ENCODE measurements at regions not wholly inside any gene's neighbourhood (a gene's known extent, or its start where the extent isn't known, plus 50 kb on each side); places are given as distances from the start of the nearest gene placed in this dataset.

GRCh38 chr13:50352720-50353480 is 337.7 kb downstream of the KCNRG start:
- H3K36me3 ChIP-seq, result no peaks in the 10 kb centered on the region
- peaks cover 0 to 32% (median 14%) of the 10 kb centered on the region in 6 donors for H3K4me1 ChIP-seq
- H3K9me3 ChIP-seq, result no peaks in the 10 kb centered on the region
- intact Hi-C loops (cut with DNase I; ENCODE audit: low total_unique reads), result no loop called here
- no peak for DNase-seq
- H3K27me3 ChIP-seq (replicated peaks in 1 of 7), result no peaks in the 10 kb centered on the region
- H3K27ac ChIP-seq, result no peak overlapping the region
- 51 to 98% (median 96%) methylated on average over 2 of the region's 2 CpGs for WGBS, 5 donors
- no peak overlapping the region for H3K4me3 ChIP-seq
- TF ChIP-seq POLR2A (IDR thresholded peaks at IDR 0.05), result no peak
- no peak for TF ChIP-seq POLR2AphosphoS5 (IDR thresholded peaks at IDR 0.05)
- no peak for TF ChIP-seq CTCF (IDR thresholded peaks at IDR 0.05 in 8 of 11, conservative IDR thresholded peaks at IDR 0.05 in 3 of 11)

GRCh38 chr13:50353651-50354415 is 338.6 kb downstream of the KCNRG start:
- H3K9me3 ChIP-seq, result no peaks in the 10 kb centered on the region
- no peak for DNase-seq
- TF ChIP-seq POLR2AphosphoS5 (IDR thresholded peaks at IDR 0.05), result no peak
- TF ChIP-seq CTCF (IDR thresholded peaks at IDR 0.05 in 8 of 11, conservative IDR thresholded peaks at IDR 0.05 in 3 of 11), result no peak
- no peak for TF ChIP-seq POLR2A (IDR thresholded peaks at IDR 0.05)
- H3K4me3 ChIP-seq, result no peak overlapping the region
- H3K4me1 ChIP-seq, result peaks cover 4 to 41% (median 20%) of the 10 kb centered on the region in 6 donors
- intact Hi-C loops (cut with DNase I; ENCODE audit: low total_unique reads), result no loop called here
- H3K36me3 ChIP-seq, result no peaks in the 10 kb centered on the region
- H3K27ac ChIP-seq, result no peak overlapping the region
- no peaks in the 10 kb centered on the region for H3K27me3 ChIP-seq (replicated peaks in 1 of 7)
- 76 to 86% (median 76%) methylated on average over 3 of the region's 3 CpGs for WGBS, 5 donors

GRCh38 chr13:50355797-50356196 is 340.6 kb downstream of the KCNRG start:
- H3K4me3 ChIP-seq, result peak overlapping the region in 1 of 8 donors; percentile 31
- 73 to 86% (median 82%) methylated on average over 4 of the region's 4 CpGs for WGBS, 5 donors
- peak overlapping the region in 1 of 8 donors; percentile 41 for H3K27ac ChIP-seq
- H3K27me3 ChIP-seq (replicated peaks in 1 of 7), result no peaks in the 10 kb centered on the region
- H3K36me3 ChIP-seq, result no peaks in the 10 kb centered on the region
- no peak for DNase-seq
- H3K4me1 ChIP-seq, result peaks cover 5 to 51% (median 25%) of the 10 kb centered on the region in 6 donors
- no peaks in the 10 kb centered on the region for H3K9me3 ChIP-seq
- intact Hi-C loops (cut with DNase I; ENCODE audit: low total_unique reads), result no loop called here
- no peak for TF ChIP-seq CTCF (IDR thresholded peaks at IDR 0.05 in 8 of 11, conservative IDR thresholded peaks at IDR 0.05 in 3 of 11)

- no peak overlapping the region for H3K27ac ChIP-seq
- H3K4me3 ChIP-seq, result no peak overlapping the region
- H3K36me3 ChIP-seq, result no peaks in the 10 kb centered on the region
- no peak for DNase-seq
- H3K9me3 ChIP-seq, result no peaks in the 10 kb centered on the region
- H3K27me3 ChIP-seq (replicated peaks in 1 of 7), result no peaks in the 10 kb centered on the region
- H3K4me1 ChIP-seq, result peaks cover 5 to 62% (median 31%) of the 10 kb centered on the region in 6 donors
- TF ChIP-seq CTCF (IDR thresholded peaks at IDR 0.05 in 8 of 11, conservative IDR thresholded peaks at IDR 0.05 in 3 of 11) (no peak), POLR2A (IDR thresholded peaks at IDR 0.05) (no peak), POLR2AphosphoS5 (IDR thresholded peaks at IDR 0.05) (no peak)
- intact Hi-C loops (cut with DNase I; ENCODE audit: low total_unique reads), result no loop called here
Observed at GRCh38 chr13:50357136-50357535, 341.9 kb downstream of the KCNRG start.
